Trophoblast cell (in vitro differentiated cells and primary cell): ENCODE measurements at regions not wholly inside any gene's neighbourhood (a gene's known extent, or its start where the extent isn't known, plus 50 kb on each side); places are given as distances from the start of the nearest gene placed in this dataset.
A peak's percentile ranks its signal among the peaks of the same experiment; 100 is the strongest.

ENCODE experiments used
- DNase-seq, 2 donors: peaks; one replicate each; pipeline ENCODE4 v3.0.0-alpha.2; 2016
- H2AFZ ChIP-seq: 2 replicates; pipeline ENCODE4 v1.6.1; 2013; ENCODE audit warnings: low read length, moderate library complexity, mild to moderate bottlenecking; ENCODE audit not compliant: insufficient read depth, poor library complexity
- H2AK5ac ChIP-seq: 2 replicates; pipeline ENCODE4 v1.6.1; 2013; ENCODE audit warnings: mild to moderate bottlenecking, low read length
- H2BK120ac ChIP-seq: 2 replicates; pipeline ENCODE4 v1.6.1; 2013; ENCODE audit warnings: low read length, mild to moderate bottlenecking, moderate library complexity; ENCODE audit not compliant: insufficient read depth, poor library complexity
- H2BK12ac ChIP-seq: 2 replicates; pipeline ENCODE4 v1.6.1; 2013; ENCODE audit warnings: mild to moderate bottlenecking, low read length, moderate library complexity
- H2BK5ac ChIP-seq: 2 replicates; pipeline ENCODE4 v1.6.1; 2013; ENCODE audit warnings: low read length, low read depth, moderate library complexity, mild to moderate bottlenecking; ENCODE audit not compliant: poor library complexity
- H3K14ac ChIP-seq: 2 replicates; pipeline ENCODE4 v1.6.1; 2013; ENCODE audit warnings: mild to moderate bottlenecking, low read length
- H3K18ac ChIP-seq: 2 replicates; pipeline ENCODE4 v1.6.1; 2013; ENCODE audit warnings: mild to moderate bottlenecking, low read length
- H3K23ac ChIP-seq: 2 replicates; pipeline ENCODE4 v1.6.1; 2013; ENCODE audit warnings: low read length
- H3K27ac ChIP-seq: 2 replicates; pipeline ENCODE4 v1.5.1; 2013; ENCODE audit warnings: low read depth, mild to moderate bottlenecking, inconsistent platforms, low read length, moderate library complexity
- H3K27me3 ChIP-seq: 2 replicates; pipeline ENCODE4 v1.6.1; 2013; ENCODE audit warnings: inconsistent platforms, mild to moderate bottlenecking, low read length, moderate library complexity; ENCODE audit not compliant: insufficient read depth
- H3K36me3 ChIP-seq, 2 experiments: 1 replicate in 1 of 2; 2 replicates in 1 of 2; pipeline ENCODE4 v1.6.1; 2013; ENCODE audit warnings: low read length in 2 of 2, mild to moderate bottlenecking in 2 of 2, moderate library complexity in 1 of 2; ENCODE audit not compliant: insufficient read depth in 2 of 2, control insufficient read depth in 1 of 2
- H3K4ac ChIP-seq: 2 replicates; pipeline ENCODE4 v1.6.1; 2013; ENCODE audit warnings: low read depth, mild to moderate bottlenecking, low read length, moderate library complexity
- H3K4me1 ChIP-seq, 2 experiments: 1 replicate in 1 of 2; 2 replicates in 1 of 2; pipeline ENCODE4 v1.6.1; 2013; ENCODE audit warnings: low read length in 2 of 2, mild to moderate bottlenecking in 2 of 2, moderate library complexity in 1 of 2; ENCODE audit not compliant: insufficient read depth in 2 of 2, control insufficient read depth in 1 of 2
- H3K4me2 ChIP-seq: 2 replicates; pipeline ENCODE4 v1.6.1; 2013; ENCODE audit warnings: inconsistent platforms, mild to moderate bottlenecking, low read length, moderate library complexity
- H3K4me3 ChIP-seq: 2 replicates; pipeline ENCODE4 v1.5.1; 2013; ENCODE audit warnings: mild to moderate bottlenecking, low read depth, low read length, inconsistent platforms
- H3K79me1 ChIP-seq: one replicate; pipeline ENCODE4 v1.6.1; 2013; ENCODE audit warnings: low read length
- H3K79me2 ChIP-seq: 2 replicates; pipeline ENCODE4 v1.6.1; 2013; ENCODE audit warnings: low read length, mild to moderate bottlenecking; ENCODE audit not compliant: control insufficient read depth, insufficient read depth, poor library complexity
- H3K9ac ChIP-seq: 2 replicates; pipeline ENCODE4 v1.6.1; 2013; ENCODE audit warnings: mild to moderate bottlenecking, low read length
- H3K9me3 ChIP-seq: 2 replicates; pipeline ENCODE4 v1.6.1; 2013; ENCODE audit warnings: low read depth, mild to moderate bottlenecking, control low read depth, inconsistent platforms, low read length; ENCODE audit not compliant: insufficient read depth
- H4K12ac ChIP-seq: 2 replicates; pipeline ENCODE4 v1.6.1; 2013; ENCODE audit warnings: low read depth, mild to moderate bottlenecking, low read length, moderate library complexity
- H4K8ac ChIP-seq: 2 replicates; pipeline ENCODE4 v1.6.1; 2013; ENCODE audit warnings: low read depth, mild to moderate bottlenecking, low read length, moderate library complexity
- H4K91ac ChIP-seq: one replicate; pipeline ENCODE4 v1.6.1; 2013; ENCODE audit warnings: low read depth, mild to moderate bottlenecking, low read length, moderate library complexity
- WGBS: extraction: QIAGEN DNeasy Blood & Tissue Kit; methylation state at CpG from one replicate; pipeline ENCODE4 v1.1.7; 2013; ENCODE audit warnings: missing lambda C conversion rate; ENCODE audit not compliant: insufficient read length, insufficient coverage; ENCODE audit errors: extremely low coverage; 5-methylcytosine and 5-hydroxymethylcytosine counted together

GRCh38 chr13:81540777-81541176 lies 1199.9 kb upstream of the SPRY2 start:
- Histone ChIP-seq H2BK5ac (no peak overlapping the region), H3K18ac (no peak overlapping the region), H3K4me2 (no peak overlapping the region), H4K12ac (no peak overlapping the region), H3K9me3 (no peaks in the 10 kb centered on the region), H3K27ac (no peak overlapping the region), H3K14ac (no peak overlapping the region), H3K27me3 (no peaks in the 10 kb centered on the region), H3K23ac (no peak overlapping the region), H3K79me1 (no peaks in the 10 kb centered on the region), H2BK120ac (no peak overlapping the region), H2BK12ac (no peak overlapping the region), H2AFZ (no peak overlapping the region), H3K4me1 (no peaks in the 10 kb centered on the region), H4K8ac (no peak overlapping the region), H4K91ac (no peak overlapping the region), H3K9ac (no peak overlapping the region), H3K36me3 (no peaks in the 10 kb centered on the region), H3K4ac (no peak overlapping the region), H3K79me2 (no peaks in the 10 kb centered on the region), H3K4me3 (no peak overlapping the region), H2AK5ac (no peak overlapping the region)
- DNase-seq, result peak in 1 of 2 donors; percentile 4
- no CpG with 5 or more reads among the region's 1 CpG for WGBS

GRCh38 chr13:81539643-81540150 lies 1198.8 kb upstream of the SPRY2 start:
- Histone ChIP-seq H2AFZ (no peak overlapping the region), H2BK5ac (no peak overlapping the region), H3K9ac (no peak overlapping the region), H2BK12ac (no peak overlapping the region), H3K4me2 (no peak overlapping the region), H3K79me2 (no peaks in the 10 kb centered on the region), H3K79me1 (no peaks in the 10 kb centered on the region), H3K18ac (no peak overlapping the region), H3K9me3 (no peaks in the 10 kb centered on the region), H2AK5ac (no peak overlapping the region), H3K36me3 (no peaks in the 10 kb centered on the region), H3K27ac (no peak overlapping the region), H3K23ac (no peak overlapping the region), H3K4me1 (no peaks in the 10 kb centered on the region), H4K12ac (no peak overlapping the region), H2BK120ac (no peak overlapping the region), H3K27me3 (no peaks in the 10 kb centered on the region), H3K4me3 (no peak overlapping the region), H4K91ac (no peak overlapping the region), H3K14ac (no peak overlapping the region), H3K4ac (no peak overlapping the region), H4K8ac (no peak overlapping the region)
- no CpG with 5 or more reads among the region's 7 CpGs for WGBS
- no peak for DNase-seq

GRCh38 chr13:81498969-81499368 lies 1158.0 kb upstream of the SPRY2 start:
- no peak overlapping the region for H3K9ac ChIP-seq
- no peaks in the 10 kb centered on the region for H3K36me3 ChIP-seq
- no peak overlapping the region for H3K14ac ChIP-seq
- no peak overlapping the region for H3K4me3 ChIP-seq
- no peak overlapping the region for H3K18ac ChIP-seq
- no peak overlapping the region for H3K4ac ChIP-seq
- no peak overlapping the region for H2AK5ac ChIP-seq
- H2AFZ ChIP-seq, result no peak overlapping the region
- no peaks in the 10 kb centered on the region for H3K79me1 ChIP-seq
- H2BK12ac ChIP-seq, result no peak overlapping the region
- no peak overlapping the region for H4K12ac ChIP-seq
- no peak overlapping the region for H4K91ac ChIP-seq
- no peak overlapping the region for H2BK5ac ChIP-seq
- DNase-seq, result no peak
- H3K4me2 ChIP-seq, result no peak overlapping the region
- H3K23ac ChIP-seq, result no peak overlapping the region
- no peak overlapping the region for H3K27ac ChIP-seq
- no peak overlapping the region for H2BK120ac ChIP-seq
- no peaks in the 10 kb centered on the region for H3K79me2 ChIP-seq
- no CpG with 5 or more reads among the region's 3 CpGs for WGBS
- H3K9me3 ChIP-seq, result no peaks in the 10 kb centered on the region
- no peaks in the 10 kb centered on the region for H3K4me1 ChIP-seq
- H4K8ac ChIP-seq, result no peak overlapping the region
- no peaks in the 10 kb centered on the region for H3K27me3 ChIP-seq

- WGBS, result no CpG with 5 or more reads among the region's 4 CpGs
- Histone ChIP-seq H3K36me3 (no peaks in the 10 kb centered on the region), H4K91ac (no peak overlapping the region), H3K4me3 (no peak overlapping the region), H4K8ac (no peak overlapping the region), H3K4me2 (no peak overlapping the region), H3K79me1 (no peaks in the 10 kb centered on the region), H3K23ac (no peak overlapping the region), H3K27me3 (no peaks in the 10 kb centered on the region), H3K14ac (no peak overlapping the region), H3K9me3 (no peaks in the 10 kb centered on the region), H2BK5ac (no peak overlapping the region), H2AFZ (no peak overlapping the region), H4K12ac (no peak overlapping the region), H3K9ac (no peak overlapping the region), H3K79me2 (no peaks in the 10 kb centered on the region), H3K27ac (no peak overlapping the region), H3K4me1 (no peaks in the 10 kb centered on the region), H3K4ac (no peak overlapping the region), H2BK12ac (no peak overlapping the region), H2AK5ac (no peak overlapping the region), H3K18ac (no peak overlapping the region), H2BK120ac (no peak overlapping the region)
- no peak for DNase-seq
Measured at GRCh38 chr13:81493144-81493543, 1152.2 kb upstream of the SPRY2 start.
